SW480 (cell line): ENCODE measurements at regions not wholly inside any gene's neighbourhood (a gene's known extent, or its start where the extent isn't known, plus 50 kb on each side); places are given as distances from the start of the nearest gene placed in this dataset.

Experiments used
- DNase-seq: peaks from one replicate; pipeline ENCODE4 v3.0.0-alpha.2; 2016; ENCODE audit warnings: low spot score

- DNase-seq = no peak
Observed at GRCh38 chr9:108710424-108710823, 145.4 kb downstream of the ACTL7B start.

- DNase-seq = no peak
Observed at GRCh38 chr9:108709997-108710396, 145.8 kb downstream of the ACTL7B start.

GRCh38 chr9:108709126-108709525, 146.7 kb downstream of the ACTL7B start:
- no peak for DNase-seq

GRCh38 chr9:108708448-108708847, 147.3 kb downstream of the ACTL7B start:
- DNase-seq = no peak

GRCh38 chr9:108707120-108707519, 148.7 kb downstream of the ACTL7B start:
- DNase-seq = no peak

- DNase-seq = no peak
Observed at GRCh38 chr9:108704156-108704852, 151.5 kb downstream of the ACTL7B start.

GRCh38 chr9:108703429-108703828, 152.4 kb downstream of the ACTL7B start:
- no peak for DNase-seq

- DNase-seq = no peak
Observed at GRCh38 chr9:108702681-108703080, 153.1 kb downstream of the ACTL7B start.

GRCh38 chr9:108698801-108699200, 157.0 kb downstream of the ACTL7B start:
- DNase-seq = no peak

- no peak for DNase-seq
Observed at GRCh38 chr9:108698231-108698630, 157.6 kb downstream of the ACTL7B start.

- DNase-seq = no peak
Observed at GRCh38 chr9:108696156-108696555, 159.6 kb downstream of the ACTL7B start.

GRCh38 chr9:108694170-108694569, 161.6 kb downstream of the ACTL7B start:
- no peak for DNase-seq

GRCh38 chr9:108691614-108692013, 164.2 kb downstream of the ACTL7B start:
- DNase-seq = peak; percentile 96

- DNase-seq = no peak
Observed at GRCh38 chr9:108688676-108689075, 167.1 kb downstream of the ACTL7B start.

GRCh38 chr9:108688051-108688450, 167.7 kb downstream of the ACTL7B start:
- no peak for DNase-seq

- no peak for DNase-seq
Observed at GRCh38 chr9:108687006-108687987, 168.5 kb downstream of the ACTL7B start.

GRCh38 chr9:108684288-108685025, 171.3 kb downstream of the ACTL7B start:
- no peak for DNase-seq

GRCh38 chr9:108683245-108683644, 172.5 kb downstream of the ACTL7B start:
- no peak for DNase-seq

GRCh38 chr9:108681851-108682590, 173.8 kb downstream of the ACTL7B start:
- no peak for DNase-seq

- DNase-seq = no peak
Observed at GRCh38 chr9:108680946-108681345, 174.8 kb downstream of the ACTL7B start.

- no peak for DNase-seq
Observed at GRCh38 chr9:108677776-108678175, 178.0 kb downstream of the ACTL7B start.

- DNase-seq = no peak
Observed at GRCh38 chr9:108676355-108676754, 179.4 kb downstream of the ACTL7B start.
